ENCODE measurements at regions not wholly inside any gene's neighbourhood (a gene's known extent, or its start where the extent isn't known, plus 50 kb on each side); places are given as distances from the start of the nearest gene placed in this dataset.

DNA sequence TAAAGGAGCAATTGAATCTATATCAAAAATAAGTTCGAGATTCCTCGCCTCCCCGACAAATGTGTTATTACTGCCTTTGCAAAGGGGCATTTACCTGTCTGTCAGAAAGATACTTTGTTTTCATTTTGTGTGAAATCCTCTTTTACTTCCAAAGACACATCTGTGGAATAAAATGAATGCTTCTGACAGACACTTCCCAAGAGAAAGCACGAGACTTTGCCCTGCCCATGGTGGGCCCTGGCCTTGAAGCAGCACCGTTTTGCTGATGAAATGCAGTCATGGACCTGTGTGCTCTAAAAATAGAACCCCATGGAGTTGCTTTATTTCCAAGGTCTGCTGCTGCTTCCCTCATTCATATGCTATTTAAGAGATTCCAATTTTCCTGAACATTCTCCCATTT lies 85.9 kb upstream of the USP47 start:
- DNase-seq (ENCODE audit: low read depth) = no peak

DNA sequence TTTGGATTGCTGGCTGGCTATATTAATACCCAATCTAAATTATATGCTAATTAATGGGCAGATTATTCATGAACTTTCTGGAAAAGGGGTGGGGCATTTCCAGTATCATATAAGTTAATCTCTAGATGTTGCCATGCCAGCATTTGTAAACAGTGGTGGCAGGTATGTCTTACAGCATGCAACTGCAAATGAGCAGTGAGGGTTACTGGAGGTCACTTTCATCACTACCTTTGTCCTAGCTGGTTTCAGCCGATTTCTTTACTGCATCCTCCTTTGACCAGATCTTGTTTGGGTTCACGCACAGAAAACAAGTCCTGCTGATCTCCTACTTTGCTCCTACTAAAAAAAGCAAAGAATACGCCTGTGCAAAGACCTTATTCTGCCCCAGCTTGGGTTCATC lies 89.1 kb upstream of the USP47 start:
- no peak for DNase-seq (ENCODE audit: low read depth)

DNA sequence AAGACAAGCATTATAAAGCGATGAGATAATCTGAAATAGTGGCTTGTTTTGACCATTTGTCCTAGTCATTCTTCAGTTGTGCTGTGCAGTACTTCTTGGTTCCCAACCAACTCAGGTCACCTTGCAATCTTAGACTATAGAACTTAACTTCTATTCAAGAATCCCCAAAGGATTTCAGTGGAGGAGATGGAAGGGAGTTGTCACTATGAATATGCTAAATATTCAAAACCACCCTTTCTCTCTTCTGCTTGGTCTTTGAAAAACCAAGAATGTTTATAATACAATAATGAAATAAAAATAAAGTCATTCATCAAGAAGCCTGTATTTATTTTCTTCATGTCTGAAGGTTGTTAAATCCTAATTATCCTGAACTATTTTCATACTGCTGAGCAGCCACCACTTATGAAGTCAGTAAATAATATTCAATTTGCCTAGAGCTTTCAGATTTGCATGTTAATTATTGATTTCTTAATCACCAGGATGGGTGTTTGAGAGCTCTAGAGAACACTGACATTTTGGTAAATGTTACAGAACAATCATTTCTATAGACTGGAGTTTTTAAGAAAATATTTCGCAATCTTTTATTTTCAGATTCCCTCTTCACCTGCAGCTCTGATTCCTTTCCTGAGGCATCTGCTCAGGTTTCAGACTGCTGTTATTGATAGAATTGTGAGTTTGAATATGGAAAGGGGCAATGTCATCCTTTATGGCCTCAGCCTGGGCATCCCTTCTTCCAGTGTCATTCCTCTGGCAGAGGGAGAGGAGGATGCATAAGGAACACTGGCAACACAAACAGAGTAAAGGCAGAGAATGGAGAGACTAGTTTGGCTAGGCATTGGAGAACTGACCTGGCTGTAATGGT lies 91.5 kb upstream of the USP47 start:
- no peak for DNase-seq (ENCODE audit: low read depth)

DNA sequence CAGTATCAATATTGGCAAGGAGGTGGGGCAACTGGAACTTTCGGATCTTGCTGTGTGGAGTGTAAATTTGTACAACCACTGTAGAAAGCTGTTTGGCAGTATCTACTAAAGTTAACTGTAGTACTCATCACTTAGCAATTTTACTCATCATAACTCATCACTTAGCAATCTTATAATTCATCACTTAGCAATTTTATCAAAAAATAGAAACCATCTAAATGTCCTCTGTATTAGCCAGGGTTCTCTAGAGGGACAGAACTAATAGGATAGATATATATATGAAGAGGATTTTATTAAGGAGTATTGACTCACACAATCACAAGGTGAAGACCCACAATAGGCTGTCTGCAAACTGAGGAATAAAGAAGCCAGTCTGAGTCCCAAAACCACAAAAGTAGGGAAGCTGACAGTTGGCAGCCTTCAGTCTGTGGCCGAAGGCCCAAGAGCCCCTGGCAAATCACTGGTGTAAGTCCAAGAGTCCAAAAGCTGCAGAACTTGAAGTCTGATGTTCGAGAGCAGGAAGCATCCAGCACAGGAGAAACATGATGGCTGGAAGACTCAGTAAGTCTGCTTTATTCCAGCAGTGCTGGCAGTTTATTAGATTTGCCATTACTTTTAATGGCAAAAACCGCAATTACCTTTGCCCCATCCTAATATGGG lies 92.9 kb upstream of the USP47 start:
- no peak for DNase-seq (ENCODE audit: low read depth)

DNA sequence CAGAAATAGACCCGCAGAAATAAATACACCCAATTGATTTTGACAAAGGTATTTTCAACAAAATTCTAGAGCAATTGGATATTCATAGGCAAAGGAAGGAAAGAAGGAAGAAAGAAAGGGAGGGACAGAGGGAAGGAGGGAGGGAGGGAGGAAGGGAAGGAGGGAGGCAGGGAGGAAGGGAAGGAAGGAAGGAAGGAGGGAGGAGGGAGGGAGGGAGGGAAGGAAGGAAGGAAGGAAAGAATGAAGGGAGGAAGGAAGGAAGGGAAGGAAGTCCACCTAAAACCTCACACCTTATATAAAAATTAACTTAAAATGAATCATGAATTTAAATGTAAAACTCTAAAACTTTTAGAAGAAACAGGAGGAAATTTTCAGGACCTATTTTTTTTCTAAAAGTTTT lies 94.2 kb upstream of the USP47 start:
- DNase-seq (ENCODE audit: low read depth) = no peak

DNA sequence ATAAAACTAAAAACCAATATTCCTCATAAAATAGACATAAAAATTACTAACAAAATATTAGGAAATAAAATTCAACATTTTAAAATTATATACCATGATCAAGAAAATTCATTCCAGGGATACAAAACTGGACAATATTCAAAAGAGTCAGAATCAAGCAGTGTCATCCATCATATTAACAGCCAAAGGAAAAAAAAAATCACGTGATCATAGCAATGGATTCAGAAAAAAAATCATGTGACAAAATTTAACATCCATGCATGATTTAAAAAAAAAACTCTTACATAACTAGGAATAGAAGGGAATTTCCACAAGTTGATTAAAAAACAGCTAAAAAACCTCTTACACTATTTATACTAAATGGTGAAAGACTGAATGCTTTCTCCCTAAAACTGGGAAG lies 95.3 kb upstream of the USP47 start:
- DNase-seq (ENCODE audit: low read depth) = no peak

DNA sequence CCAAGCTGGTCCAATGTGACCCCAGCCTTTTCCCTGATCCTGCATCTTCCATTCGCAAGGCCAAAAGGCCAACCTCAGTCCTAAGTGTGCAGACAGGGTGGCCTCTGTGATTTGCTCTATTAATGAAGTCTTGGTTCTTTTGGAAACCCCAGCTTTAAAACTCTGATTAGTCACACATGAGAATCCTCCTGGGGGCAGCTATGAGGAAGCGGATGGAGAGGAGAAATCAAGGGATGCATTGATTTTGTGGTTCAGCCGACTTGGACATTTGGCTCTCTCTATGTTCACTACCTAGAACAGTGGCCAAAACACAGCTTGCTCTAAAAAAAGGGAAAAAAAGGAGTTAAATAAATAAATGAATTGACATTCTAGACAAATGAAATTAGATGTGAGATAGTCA lies 98.6 kb upstream of the USP47 start:
- no peak for DNase-seq (ENCODE audit: low read depth)

DNA sequence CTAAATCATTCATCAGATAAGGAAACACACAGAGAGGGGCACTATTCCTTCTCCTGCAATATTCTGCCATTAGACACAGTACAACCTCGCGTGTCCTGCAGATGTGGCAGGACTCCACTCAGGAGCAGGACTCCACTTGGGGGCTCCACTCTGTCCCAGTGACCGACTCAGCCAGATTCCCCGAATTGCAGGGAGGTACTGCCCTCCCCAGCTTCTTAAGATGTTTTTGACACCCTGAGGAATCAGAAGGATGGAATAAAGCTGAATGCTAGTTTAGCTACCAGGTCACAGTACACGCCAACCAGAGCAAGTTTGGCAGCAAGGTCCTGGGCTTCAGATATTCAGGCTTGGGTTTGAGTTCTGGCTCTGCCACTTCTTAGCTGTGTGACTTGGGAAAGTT lies 99.3 kb upstream of the USP47 start:
- no peak for DNase-seq (ENCODE audit: low read depth)

DNA sequence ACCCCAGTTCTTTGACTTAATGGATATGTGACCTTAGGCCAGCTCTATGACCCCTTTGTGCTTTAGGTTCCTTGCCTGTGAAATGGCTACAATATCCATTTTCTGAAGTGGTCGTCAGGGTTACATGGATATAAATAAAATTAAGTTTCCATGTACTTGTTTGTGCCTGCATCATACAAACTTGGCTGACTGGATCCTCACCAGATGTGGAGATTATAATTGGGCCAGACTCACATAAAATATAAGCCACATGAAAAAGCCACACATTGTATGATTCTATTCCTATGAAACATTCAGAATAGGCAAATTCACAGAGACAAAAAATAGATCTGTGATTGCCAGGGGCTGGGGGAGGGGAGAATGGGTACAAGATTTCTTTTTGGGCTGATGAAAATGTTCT lies 100.9 kb upstream of the USP47 start:
- no peak for DNase-seq (ENCODE audit: low read depth)

DNA sequence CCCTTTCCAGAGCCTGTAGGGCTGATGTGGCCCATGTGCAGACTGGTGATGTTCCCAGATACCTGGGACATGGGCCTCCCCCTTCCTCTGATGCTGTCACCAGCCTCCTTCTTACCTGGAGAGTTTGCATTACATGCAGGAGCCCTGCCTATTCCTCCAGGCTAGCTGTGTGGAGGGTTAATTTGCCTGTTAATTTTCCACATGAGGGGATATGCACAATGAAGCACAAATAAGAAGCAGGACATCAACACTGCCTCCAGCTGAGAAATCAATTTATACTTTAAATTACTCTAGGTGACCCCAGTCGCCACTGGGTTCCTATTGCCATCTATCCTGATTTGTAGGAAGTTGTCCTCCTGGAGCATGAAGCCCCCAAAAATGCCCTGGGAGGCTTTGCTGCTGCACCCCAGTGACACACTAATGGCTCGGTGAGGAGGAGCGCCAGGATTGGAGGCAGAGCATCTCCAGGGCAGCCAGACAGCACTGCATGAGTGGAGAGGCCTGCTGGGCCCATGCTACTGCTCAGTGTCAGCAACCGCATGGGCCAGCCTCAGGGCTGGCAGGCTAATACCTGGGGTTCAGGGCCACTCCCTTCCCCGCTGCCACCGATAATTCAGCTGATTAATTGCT lies 101.6 kb upstream of the USP47 start:
- DNase-seq (ENCODE audit: low read depth) = no peak

DNA sequence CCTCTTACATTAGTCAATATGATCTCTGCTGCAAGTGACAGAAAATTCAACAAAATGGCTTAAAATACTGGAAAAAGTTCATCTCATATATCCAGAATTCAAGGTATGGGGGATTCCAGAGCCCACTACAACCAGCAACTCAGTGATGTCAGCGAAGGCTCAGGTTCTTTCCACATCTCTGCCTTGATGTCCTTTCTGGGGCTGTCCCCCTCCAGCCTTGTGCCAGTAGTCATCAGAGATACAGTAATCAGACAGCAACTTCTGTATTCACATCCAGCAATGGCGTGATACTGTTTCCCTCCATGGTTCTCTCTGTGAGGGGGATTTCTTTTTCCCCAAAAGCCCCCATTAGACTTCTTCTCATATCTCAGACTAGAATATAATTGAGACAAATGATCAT lies 103.4 kb upstream of the USP47 start:
- no peak for DNase-seq (ENCODE audit: low read depth)

DNA sequence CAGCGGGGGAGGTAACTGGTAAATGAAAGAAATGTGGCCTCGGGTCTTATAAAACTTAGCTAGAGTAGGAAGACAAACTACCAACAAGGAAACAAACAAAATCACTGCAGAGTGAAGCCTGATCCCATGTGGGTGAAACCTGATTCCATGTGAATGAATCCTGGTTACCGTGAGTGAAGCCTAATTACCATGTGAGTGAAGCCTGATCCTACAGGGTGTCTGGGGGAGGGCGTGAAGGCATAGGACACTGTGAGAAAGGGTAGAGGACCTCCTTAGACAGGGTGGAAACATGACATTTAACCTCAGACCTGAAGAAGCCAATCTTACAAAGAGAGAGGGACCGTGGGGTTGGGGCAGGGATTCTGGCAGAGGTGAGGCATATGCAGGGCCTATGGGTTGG lies 106.2 kb upstream of the USP47 start:
- DNase-seq (ENCODE audit: low read depth) = no peak

DNA sequence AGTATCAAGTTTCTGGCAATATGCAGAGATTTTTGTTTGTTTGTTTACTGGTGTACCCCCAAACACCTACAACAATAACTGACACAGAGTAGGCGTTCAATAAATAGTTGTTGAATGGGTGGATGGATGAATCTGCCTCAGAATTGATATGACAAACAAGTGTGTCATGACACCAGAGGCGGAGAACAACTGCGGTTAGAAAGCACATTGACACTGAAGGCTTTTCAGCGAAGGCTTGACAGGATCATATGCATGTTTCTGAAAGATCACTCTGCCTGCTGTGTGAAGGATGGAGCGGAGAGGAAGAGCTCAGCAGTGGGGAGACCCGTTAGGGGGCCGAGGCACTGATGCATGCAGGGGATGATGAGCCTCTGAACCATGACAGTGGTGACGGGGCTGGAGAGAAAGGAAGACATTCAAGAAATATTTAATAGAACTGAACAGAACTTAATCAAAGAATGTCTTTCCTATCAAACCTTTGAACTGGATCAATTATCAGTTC lies 108.5 kb upstream of the USP47 start:
- no peak for DNase-seq (ENCODE audit: low read depth)

DNA sequence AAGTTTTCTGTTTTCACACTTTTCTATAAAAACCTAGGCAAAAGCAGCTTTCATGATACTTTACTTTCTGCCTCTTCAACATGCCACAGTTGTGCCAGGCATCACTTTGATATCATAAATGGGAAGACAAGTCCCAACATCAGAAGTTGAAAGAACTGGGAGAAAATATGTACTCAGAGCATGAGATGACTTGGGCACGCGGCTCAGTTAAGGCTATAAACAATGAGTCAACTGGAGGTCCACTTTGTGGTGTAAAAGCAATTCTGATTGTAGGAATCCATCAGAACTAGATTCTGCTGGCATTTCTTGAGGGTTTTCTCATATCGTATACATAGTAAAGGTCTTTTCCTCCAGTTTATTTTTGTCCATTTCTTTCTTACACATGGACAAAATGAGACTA lies 109.7 kb upstream of the USP47 start:
- DNase-seq (ENCODE audit: low read depth) = no peak

DNA sequence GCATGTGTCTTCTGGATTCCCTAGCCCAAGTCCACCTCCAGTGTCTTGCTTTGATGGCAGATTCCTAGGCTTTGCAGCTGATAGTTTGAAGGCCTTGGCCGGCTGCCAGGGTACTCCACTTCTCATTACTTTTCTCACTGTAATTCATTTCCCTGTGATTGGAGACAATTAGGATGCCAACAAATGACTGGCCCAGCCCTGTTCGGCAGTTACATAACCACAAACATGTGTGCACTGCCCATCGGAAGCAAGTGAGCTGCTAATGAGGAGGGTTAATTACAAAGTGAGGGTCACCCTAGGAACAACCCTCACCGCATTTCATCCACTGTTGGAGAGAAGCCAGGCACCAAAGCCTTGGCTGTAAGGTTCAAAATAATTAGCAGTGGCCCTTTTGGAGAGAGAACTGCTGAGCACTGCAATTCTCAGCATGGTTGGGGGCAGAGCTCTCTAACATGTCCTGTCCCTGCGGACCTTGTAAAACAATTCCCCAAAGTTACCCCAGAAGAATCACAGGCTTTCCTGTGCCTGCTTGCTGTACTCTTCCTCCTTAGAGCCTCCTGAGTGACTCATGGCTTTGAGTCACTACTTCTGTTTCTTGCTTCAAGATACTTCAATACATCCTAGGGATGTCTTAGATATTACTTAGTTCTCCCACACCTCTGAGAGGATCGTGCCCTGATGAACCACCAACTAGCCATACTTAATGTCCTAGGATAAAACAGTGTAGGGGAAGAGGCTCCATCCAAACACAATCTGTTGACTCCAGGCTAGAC lies 109.7 kb upstream of the GALNT18 start:
- DNase-seq (ENCODE audit: low read depth) = no peak

DNA sequence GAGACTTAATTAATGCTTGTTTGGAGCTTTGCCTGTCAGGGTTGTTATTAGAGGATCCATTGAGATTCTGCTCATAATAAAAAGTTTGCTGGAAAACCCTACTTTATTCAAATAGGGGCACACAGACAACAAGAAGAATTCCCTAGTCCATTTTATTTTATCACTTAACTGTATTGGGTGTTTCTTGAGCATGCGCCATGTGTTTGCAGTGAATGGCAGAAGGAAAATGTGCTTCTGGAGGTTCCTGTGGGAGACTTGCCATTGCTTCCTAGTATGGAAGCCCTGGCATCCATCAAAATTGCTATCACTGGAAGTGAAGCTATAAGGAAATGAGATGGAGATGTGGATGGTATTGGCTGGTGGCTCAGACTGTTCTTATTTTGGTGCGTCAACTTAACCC lies 106.6 kb upstream of the GALNT18 start:
- DNase-seq (ENCODE audit: low read depth) = no peak

DNA sequence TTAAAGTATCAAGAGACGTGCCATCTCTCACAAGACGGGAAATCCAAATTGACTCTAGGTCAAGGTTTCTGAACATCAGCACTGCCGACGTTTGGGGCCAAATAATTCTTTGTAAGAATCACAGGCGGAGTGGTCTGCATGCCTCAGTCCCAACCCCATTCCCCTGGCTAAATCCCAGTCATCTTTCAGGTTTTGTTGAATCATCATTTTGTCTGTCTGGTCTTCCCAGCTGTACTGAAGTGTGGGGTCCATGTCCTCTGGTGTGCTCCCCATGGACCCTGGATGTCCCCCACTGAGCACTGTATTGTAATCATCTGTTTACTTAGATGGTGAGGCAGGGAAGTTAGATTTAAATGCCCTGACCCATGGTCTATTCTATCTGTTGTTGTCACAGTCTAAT lies 103.6 kb upstream of the GALNT18 start:
- DNase-seq (ENCODE audit: low read depth) = no peak

DNA sequence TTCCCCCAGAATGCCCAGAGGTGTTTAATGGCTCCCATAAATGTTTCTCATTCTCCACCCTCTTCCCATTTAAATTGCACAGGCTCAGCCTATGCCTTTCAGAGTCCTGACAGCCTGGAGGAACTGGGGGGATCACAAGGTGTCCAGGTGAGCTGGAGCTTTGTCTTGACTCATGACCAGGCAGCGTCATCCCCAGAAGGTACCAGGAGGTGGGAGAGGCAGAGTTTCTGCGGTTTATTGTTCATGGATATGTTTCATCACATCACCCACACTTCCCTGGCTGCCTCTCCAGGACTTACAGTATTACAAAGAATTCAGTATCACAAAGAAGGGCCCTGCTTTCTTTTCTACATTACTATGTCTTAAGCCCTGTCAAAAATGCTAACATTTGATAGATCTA lies 103.2 kb upstream of the GALNT18 start:
- DNase-seq (ENCODE audit: low read depth) = no peak

DNA sequence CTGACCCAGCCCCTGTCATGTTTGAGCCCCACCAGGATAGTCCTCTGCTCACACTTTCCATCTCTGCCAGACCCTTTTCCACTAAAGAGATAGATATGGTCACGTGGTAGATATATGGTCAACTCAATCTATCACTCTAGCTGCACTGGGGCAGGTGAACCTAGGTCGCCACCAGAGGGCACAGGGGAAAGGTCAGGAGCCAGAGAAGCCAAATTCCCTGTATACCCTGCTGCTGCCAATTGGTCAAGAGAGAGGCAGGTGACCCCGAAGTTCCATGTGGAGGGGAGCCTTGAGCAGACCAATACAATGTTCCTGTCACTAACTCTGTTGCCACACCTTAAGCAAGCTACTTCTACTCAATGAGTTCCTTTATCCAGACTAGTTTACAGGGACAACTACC lies 101.1 kb upstream of the GALNT18 start:
- no peak for DNase-seq (ENCODE audit: low read depth)

DNA sequence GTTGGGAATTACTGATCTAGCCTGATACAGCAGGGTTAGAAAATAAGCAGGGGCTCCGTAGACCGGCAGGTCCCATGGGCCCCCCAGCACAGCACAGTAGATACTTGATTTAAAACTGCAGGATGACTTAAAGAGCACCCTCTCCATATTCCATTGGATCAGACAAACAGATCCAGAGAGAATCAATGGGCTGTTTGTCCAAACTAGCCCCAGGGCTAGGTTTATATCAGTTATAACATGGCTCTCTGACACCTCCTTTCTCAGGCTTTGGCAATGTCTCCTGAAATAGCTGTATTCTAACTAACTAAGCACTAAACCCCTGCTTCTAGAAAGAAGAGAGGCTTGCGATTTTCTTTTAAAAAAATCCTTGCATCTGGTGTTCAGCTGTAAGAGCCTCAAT lies 100.4 kb upstream of the GALNT18 start:
- no peak for DNase-seq (ENCODE audit: low read depth)

DNA sequence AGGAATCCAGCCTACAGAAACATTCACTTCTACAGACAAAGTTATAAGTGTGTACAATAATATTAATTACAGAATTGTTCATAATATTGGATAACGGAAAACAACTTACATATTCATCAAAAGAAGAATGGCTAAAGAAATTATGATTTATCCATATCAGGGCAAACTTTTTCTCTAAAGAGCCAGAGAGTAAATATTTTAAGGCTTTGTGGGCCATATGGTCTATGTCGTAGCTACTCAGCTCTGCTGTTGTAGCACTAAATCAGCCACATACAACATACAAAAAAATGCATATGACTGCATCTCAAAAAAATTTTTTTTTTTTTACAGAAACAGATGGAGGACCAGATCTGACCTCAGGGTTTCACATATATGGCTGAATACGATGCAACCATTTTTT lies 96.7 kb upstream of the GALNT18 start:
- DNase-seq (ENCODE audit: low read depth) = no peak

DNA sequence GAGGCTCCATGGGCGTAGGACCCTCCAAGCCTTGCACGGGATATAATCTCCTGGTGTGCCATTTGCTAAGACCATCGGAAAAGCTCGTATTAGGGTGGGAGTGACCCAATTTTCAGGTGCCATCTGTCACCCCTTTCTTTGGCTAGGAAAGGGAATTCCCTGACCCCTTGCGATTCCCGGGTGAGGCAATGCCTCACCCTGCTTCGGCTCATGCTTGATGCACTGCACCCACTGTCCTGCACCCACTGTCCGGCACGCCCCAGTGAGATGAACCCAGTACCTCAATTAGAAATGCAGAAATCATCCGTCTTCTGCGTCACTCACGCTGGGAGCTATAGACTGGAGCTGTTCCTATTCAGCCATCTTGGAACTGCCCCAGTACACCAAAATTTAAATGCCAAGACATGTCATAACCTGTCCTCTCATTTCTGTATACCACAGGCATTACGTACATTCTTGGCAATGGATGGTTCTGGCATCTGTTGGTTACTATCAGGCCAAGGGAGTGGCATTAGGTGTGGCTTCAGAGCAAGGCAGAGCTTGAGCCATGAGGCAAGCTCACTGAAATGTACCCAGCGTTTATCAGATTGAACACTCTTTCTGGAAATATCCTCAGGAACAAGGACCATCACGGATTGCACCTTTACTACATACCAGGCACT lies 95.4 kb upstream of the GALNT18 start:
- DNase-seq (ENCODE audit: low read depth) = no peak
